ENCODE measurements at regions not wholly inside any gene's neighbourhood (a gene's known extent, or its start where the extent isn't known, plus 50 kb on each side); places are given as distances from the start of the nearest gene placed in this dataset.

DNA sequence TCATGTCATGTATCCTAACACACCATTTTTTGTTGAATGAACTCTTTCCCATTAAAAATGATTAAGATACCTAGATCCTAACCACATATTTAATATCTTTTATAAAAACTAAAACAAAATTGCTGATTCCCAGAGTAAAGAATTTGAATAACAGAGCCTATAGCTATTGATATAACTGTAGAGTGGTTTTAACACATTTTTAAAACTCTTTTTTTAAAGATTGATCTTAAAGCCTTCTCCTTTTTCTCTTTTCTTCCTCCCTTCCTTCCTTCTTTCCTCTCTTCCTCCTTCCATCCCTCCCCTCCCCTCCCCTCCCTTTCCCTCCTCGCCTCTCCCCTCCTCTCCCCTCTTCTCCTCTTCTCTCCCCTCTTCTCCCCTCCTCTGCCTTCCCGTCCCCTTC, 605.4 kb upstream of the FZD8 start:
- TF ChIP-seq POLR2A (IDR thresholded peaks at IDR 0.05; ENCODE audit: low read depth, low read length): no peak
- no peak for TF ChIP-seq POLR2AphosphoS5 (IDR thresholded peaks at IDR 0.05; ENCODE audit: low read depth, low read length)

Measured in GM12892 (cell line).